ENCODE measurements at regions not wholly inside any gene's neighbourhood (a gene's known extent, or its start where the extent isn't known, plus 50 kb on each side); places are given as distances from the start of the nearest gene placed in this dataset.
"Not testable (repeated sequence)": the region's sequence is repeated elsewhere in the genome, so short reads cannot be mapped to it uniquely, and the experiment has no call there.

- DNase-seq = no peak
- H3K9me3 Mint-ChIP-seq = peaks cover 4% of the 10 kb centered on the region
- TF ChIP-seq, protein P1, sequence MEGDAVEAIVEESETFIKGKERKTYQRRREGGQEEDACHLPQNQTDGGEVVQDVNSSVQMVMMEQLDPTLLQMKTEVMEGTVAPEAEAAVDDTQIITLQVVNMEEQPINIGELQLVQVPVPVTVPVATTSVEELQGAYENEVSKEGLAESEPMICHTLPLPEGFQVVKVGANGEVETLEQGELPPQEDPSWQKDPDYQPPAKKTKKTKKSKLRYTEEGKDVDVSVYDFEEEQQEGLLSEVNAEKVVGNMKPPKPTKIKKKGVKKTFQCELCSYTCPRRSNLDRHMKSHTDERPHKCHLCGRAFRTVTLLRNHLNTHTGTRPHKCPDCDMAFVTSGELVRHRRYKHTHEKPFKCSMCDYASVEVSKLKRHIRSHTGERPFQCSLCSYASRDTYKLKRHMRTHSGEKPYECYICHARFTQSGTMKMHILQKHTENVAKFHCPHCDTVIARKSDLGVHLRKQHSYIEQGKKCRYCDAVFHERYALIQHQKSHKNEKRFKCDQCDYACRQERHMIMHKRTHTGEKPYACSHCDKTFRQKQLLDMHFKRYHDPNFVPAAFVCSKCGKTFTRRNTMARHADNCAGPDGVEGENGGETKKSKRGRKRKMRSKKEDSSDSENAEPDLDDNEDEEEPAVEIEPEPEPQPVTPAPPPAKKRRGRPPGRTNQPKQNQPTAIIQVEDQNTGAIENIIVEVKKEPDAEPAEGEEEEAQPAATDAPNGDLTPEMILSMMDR (IDR thresholded peaks at IDR 0.05) = no peak
- no peak overlapping the region for H3K27ac Mint-ChIP-seq
- no peak overlapping the region for H3K4me3 Mint-ChIP-seq
- no peaks in the 10 kb centered on the region for H3K36me3 Mint-ChIP-seq (ENCODE audit: low read depth)
- H3K4me1 Mint-ChIP-seq = no peaks in the 10 kb centered on the region
- H3K27me3 Mint-ChIP-seq (ENCODE audit: low read depth, poor library complexity) = no peaks in the 10 kb centered on the region
These were observed 579.6 kb downstream of the AMY1C start for GRCh38 chr1:104329278-104329677.

DNA sequence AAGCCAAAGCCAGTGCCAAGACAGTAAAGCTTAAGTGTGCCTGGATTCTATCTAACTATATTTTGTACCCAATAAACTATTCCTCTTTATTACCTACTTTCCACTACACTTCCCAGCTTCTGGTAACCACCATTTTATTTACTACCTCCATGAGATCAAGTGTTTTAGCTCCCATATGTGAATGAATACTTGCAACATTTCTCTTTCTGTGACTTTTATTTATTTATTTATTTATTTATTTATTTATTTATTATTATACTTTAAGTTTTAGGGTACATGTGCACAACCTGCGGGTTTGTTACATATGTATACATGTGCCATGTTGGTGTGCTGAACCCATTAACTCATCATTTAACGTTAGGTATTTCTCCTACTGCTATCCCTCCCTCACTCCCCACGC is 582.1 kb downstream of the AMY1C start:
- Mint-ChIP-seq H3K4me1 (no peaks in the 10 kb centered on the region), H3K9me3 (peaks cover 9% of the 10 kb centered on the region), H3K27me3 (ENCODE audit: low read depth, poor library complexity) (no peaks in the 10 kb centered on the region), H3K27ac (no peak overlapping the region), H3K36me3 (ENCODE audit: low read depth) (no peaks in the 10 kb centered on the region), H3K4me3 (no peak overlapping the region)
- TF ChIP-seq, protein P1 (IDR thresholded peaks at IDR 0.05) = no peak
- DNase-seq = no peak

- DNase-seq; H3K4me1 Mint-ChIP-seq; H3K27me3 Mint-ChIP-seq (ENCODE audit: low read depth, poor library complexity); H3K36me3 Mint-ChIP-seq (ENCODE audit: low read depth); H3K4me3 Mint-ChIP-seq; H3K27ac Mint-ChIP-seq: not testable (repeated sequence)
- H3K9me3 Mint-ChIP-seq = peaks cover 14% of the 10 kb centered on the region
These were observed 588.2 kb downstream of the AMY1C start for GRCh38 chr1:104337927-104338326.

DNA sequence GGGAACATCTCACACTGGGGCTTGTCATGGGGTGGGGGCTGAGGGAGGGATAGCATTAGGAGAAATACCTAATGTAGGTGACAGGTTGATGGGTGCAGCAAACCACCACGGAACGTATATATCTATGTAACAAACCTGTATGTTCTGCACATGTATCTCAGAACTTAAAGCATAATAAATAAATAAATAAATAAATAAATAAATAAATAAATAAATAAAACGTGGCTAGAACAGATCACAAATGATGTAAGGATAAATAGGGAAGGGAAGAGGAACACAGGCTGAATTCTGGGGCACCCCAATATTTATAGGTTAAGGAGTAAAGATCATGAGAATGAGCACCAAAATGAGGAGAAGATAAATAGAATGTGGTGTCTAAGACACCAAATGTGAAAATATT is 592.2 kb downstream of the AMY1C start:
- H3K27ac Mint-ChIP-seq = no peak overlapping the region
- no peaks in the 10 kb centered on the region for H3K27me3 Mint-ChIP-seq (ENCODE audit: low read depth, poor library complexity)
- peaks cover 7% of the 10 kb centered on the region for H3K9me3 Mint-ChIP-seq
- H3K4me1 Mint-ChIP-seq = no peaks in the 10 kb centered on the region
- H3K36me3 Mint-ChIP-seq (ENCODE audit: low read depth) = no peaks in the 10 kb centered on the region
- TF ChIP-seq, protein P1 (IDR thresholded peaks at IDR 0.05) = no peak
- DNase-seq = no peak
- no peak overlapping the region for H3K4me3 Mint-ChIP-seq

DNA sequence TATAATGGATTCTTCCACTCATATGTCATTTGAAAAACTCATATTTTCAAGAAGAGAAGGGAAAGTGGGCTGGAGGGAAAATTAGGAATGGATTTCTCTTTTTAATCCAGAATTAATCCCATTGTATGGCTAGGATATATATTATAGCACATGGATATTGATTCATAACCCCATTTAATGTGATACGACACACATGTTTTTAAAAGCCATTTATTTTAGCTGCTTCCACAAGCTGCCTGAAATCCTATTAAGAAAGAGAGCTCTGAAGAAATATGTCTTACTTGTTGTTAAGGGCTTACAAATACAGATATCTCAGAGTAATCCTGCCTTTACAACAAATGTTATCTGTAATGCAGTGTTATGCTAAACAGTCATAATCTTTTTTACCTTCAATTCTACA is 598.6 kb downstream of the AMY1C start:
- DNase-seq = no peak
- H3K4me3 Mint-ChIP-seq = no peak overlapping the region
- no peak overlapping the region for H3K27ac Mint-ChIP-seq
- no peaks in the 10 kb centered on the region for H3K27me3 Mint-ChIP-seq (ENCODE audit: low read depth, poor library complexity)
- H3K9me3 Mint-ChIP-seq = no peaks in the 10 kb centered on the region
- H3K36me3 Mint-ChIP-seq (ENCODE audit: low read depth) = no peaks in the 10 kb centered on the region
- TF ChIP-seq, protein P1 (IDR thresholded peaks at IDR 0.05) = no peak
- no peaks in the 10 kb centered on the region for H3K4me1 Mint-ChIP-seq

- Mint-ChIP-seq H3K27ac (no peak overlapping the region), H3K27me3 (ENCODE audit: low read depth, poor library complexity) (no peaks in the 10 kb centered on the region), H3K4me3 (no peak overlapping the region), H3K36me3 (ENCODE audit: low read depth) (no peaks in the 10 kb centered on the region), H3K4me1 (no peaks in the 10 kb centered on the region), H3K9me3 (no peaks in the 10 kb centered on the region)
- TF ChIP-seq, protein P1 (IDR thresholded peaks at IDR 0.05) = no peak
- no peak for DNase-seq
These were observed 603.9 kb downstream of the AMY1C start for GRCh38 chr1:104353580-104353979.

All from nephron progenitor cell (in vitro differentiated cells).